HG03469 (cell line): ENCODE measurements at regions not wholly inside any gene's neighbourhood (a gene's known extent, or its start where the extent isn't known, plus 50 kb on each side); places are given as distances from the start of the nearest gene placed in this dataset.

ENCODE experiments used
- ATAC-seq: cut with Tn5 transposase; IDR thresholded peaks from one replicate; pipeline ENCODE4 v1.9.1; 2021; ENCODE audit warnings: mild to moderate bottlenecking, moderate library complexity, moderate number of reproducible peaks; ENCODE audit not compliant: unreplicated experiment

DNA sequence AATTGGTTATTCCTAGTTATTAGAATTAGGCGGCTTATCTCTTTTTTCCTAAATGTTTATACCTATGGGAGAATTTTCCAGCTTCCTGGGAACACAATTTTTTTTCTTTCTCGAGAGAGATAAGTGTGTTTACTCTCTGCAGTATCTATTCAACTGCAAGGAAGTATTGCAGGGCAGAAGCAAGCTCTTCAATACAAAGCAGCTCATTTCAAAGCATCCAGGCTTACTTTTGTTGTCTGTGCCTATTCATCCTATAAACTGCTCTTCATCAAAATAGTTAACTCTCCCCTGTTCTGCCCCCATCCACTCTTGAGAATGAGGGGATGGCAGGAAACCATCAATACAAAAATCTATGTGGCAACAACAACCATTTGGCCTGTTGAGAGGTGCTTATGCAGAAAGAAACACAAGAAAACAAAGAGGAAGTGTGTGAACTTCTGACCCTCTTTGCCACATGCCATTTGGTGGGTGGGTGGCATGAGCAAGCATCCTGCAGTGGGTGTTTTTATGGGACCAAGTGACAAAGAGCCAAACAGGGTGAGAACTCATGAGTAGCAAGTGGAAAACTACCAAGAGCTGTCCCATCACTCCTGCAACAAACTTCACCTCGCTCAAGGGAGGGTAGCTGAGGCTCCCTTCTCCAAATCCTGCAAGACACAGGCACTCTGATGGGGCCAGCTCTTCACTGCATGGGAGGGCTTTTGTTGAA lies 50.6 kb upstream of the MRPS6 start:
- no peak for ATAC-seq

- ATAC-seq: no peak
These were observed 51.7 kb upstream of the MRPS6 start for GRCh38 chr21:34021726-34022125.

DNA sequence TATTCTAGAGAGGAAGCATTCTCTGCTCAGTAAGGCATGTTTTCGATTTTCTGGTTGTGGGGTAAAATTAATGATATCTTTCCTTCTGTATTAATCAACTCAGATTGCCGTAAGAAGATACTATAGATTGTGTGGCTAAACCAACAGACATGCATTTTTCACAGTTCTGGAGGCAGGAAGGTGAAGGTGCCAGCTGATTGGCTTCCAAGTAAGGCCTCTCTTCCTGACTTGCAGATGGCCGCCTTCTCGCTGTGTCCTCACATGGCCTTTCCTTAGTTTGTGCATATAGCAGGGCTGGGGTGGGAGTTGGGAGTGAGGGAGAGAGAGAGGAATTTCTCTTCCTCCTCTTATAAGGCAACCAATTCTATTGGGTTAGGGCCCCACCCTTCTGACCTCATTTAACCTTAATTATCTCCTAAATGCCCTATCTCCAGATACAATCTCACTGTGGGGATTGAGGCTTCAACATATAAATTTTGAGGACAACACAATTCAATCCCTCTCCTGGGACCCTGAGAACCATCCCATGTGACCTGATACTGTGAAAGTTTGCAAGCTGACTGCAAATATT lies 52.3 kb upstream of the MRPS6 start:
- no peak for ATAC-seq

DNA sequence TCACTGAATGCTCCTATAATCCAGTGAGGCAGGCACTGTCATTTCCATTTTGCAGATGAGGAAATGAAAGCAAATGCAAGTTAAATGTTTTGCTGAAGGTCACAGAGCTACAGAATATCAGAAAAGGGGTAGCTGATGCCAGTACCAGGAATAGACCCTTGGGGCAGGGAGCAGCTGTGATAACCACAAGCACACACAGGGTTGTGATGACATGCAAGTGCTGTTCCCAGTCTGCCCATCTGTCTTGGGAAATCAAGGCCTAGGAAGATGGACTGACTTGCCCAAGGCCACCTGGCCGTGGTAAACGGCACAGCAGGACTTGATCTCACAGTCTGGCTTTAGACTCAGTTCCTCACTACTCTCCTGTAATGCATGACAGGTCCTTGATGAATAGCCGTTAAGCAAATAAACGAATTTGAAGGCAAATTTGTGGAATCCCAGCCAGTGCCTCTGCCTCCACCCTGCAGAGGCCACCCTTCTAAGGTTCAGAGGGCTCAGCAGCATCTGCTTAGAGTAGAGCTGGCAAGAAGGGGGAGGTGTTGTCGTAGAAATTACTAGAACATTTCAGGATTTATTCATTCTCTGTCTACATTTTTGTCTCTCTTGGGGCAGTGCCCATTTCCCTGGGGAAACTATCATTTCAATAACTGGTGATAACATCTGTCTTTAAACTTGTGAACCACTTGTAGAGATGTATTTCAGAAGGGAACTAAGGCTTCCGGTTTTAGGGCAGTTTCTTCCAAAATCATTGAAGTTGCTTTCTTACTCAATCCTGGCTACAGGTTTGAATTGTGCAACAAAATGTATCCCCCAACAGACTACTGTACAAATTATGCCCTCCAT lies 53.2 kb upstream of the MRPS6 start:
- peak; percentile 29 for ATAC-seq

- no peak for ATAC-seq
These were observed 54.0 kb upstream of the MRPS6 start for GRCh38 chr21:34019402-34019801.

GRCh38 chr21:34018910-34019309 lies 54.5 kb upstream of the MRPS6 start:
- ATAC-seq: no peak

DNA sequence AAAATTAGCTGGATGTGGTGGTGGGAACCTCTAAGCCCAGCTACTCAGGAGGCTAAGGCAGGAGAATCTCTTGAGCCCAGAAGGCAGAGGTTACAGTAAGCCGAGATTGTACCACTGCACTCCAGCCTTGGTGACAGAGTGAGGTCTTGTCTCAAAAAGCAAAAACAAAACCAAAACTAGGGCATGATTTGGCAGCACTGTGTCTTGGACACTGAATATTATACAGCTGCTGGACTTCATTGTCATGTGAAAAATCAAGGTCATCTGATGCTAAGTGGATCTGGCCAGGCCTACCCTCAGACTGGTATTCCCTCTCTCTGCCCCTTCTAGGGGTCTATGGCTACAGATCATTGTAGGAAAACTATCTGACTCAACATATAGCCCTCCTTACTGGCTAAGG lies 55.2 kb upstream of the MRPS6 start:
- ATAC-seq: no peak

- ATAC-seq: no peak
These were observed 56.1 kb upstream of the MRPS6 start for GRCh38 chr21:34017039-34017961.

- ATAC-seq: no peak
These were observed 60.7 kb upstream of the MRPS6 start for GRCh38 chr21:34012640-34013039.

GRCh38 chr21:34011660-34012059 lies 61.7 kb upstream of the MRPS6 start:
- ATAC-seq: no peak

- no peak for ATAC-seq
These were observed 64.2 kb upstream of the MRPS6 start for GRCh38 chr21:34009193-34009592.

DNA sequence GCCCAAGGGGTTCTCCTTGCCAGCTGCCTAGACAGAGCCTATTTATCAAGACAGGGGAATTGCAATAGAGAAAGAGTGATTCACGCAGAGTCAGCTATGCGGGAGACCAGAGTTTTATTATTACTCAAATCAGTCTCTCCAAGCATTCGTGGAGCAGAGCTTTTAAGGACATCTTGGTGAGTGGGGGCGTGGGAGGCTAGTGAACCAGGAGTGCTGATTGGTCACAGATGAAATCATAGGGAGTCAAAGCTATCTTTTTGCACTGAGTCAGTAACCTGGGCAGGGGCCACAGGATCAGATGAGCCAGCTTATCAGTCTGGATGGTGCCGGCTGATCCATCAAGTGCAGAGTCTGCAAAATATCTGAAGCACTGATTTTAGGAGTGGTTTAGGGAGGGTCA lies 64.8 kb upstream of the MRPS6 start:
- ATAC-seq: no peak

DNA sequence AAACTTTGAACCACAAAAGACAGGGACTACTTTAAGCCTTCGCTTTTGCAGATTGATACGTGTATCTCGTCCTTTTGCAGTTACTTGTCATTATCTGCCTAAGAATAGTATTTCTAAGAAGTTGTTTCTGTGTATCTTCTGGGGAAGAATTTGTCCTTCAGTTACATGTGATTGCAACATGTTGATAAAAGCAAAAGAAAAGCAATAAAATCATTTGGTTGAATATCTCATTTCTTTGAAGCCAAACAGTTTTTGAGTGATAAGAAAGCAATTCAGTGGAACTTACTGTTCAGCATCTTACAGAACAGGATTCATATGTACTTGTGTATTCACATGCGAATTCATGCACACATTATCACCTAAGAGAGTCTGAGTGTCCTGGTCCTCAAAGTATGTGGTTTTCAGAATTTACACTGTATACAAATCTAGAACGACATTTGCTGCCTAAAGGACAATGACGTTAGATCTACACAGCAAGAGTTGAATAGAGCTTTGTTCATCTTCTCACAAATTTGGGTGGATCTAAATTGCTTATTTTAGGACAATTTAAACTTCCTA lies 66.7 kb upstream of the MRPS6 start:
- no peak for ATAC-seq

- ATAC-seq: no peak
These were observed 68.4 kb upstream of the MRPS6 start for GRCh38 chr21:34004974-34005373.

GRCh38 chr21:34004013-34004938 lies 69.1 kb upstream of the MRPS6 start:
- ATAC-seq: no peak

DNA sequence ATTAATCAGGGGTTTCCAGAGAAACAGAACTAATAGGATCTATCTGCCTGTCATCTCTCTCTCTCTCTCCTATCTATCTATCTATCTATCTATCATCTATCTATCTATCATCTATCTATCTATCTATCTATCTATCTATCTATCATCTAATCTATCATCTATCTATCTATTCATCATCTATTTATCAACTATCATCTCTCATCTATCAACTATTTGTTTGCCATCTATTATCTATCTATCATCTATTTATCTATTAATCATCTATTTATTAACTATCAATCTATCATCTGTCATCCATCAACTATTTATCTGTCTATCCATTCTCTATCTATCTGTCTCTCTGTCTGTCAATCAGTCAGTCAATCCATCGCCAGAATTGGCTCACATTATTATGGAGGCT lies 70.0 kb upstream of the MRPS6 start:
- ATAC-seq: no peak

DNA sequence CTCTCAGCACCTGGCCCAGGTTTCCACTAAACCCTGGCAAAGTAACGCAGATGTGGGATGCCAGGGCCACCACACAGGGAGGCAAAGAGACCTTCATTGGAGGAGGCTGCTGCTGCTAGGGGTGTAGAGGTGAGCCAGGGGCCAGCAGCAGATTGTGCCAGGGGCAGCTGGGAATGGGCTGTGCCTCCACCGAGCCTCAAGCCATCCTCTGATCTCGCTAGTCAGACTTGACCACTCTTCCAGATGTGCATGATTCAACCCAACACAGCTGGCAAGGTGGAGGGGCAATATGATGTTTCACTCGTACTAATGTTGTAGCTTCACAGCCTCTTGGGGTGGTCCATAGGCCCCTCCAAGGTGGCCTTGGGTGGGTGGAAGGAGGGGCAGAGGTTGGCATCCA lies 73.0 kb upstream of the MRPS6 start:
- ATAC-seq: no peak

- no peak for ATAC-seq
These were observed 74.6 kb upstream of the MRPS6 start for GRCh38 chr21:33998809-33999208.

GRCh38 chr21:33998402-33998801 lies 75.0 kb upstream of the MRPS6 start:
- ATAC-seq: no peak

GRCh38 chr21:33997436-33997835 lies 75.9 kb upstream of the MRPS6 start:
- no peak for ATAC-seq
